ENCODE measurements at regions not wholly inside any gene's neighbourhood (a gene's known extent, or its start where the extent isn't known, plus 50 kb on each side); places are given as distances from the start of the nearest gene placed in this dataset.

- no peak for DNase-seq
Measured at GRCh38 chr4:132910229-132910748, 238.8 kb upstream of the PCDH10 start.

DNA sequence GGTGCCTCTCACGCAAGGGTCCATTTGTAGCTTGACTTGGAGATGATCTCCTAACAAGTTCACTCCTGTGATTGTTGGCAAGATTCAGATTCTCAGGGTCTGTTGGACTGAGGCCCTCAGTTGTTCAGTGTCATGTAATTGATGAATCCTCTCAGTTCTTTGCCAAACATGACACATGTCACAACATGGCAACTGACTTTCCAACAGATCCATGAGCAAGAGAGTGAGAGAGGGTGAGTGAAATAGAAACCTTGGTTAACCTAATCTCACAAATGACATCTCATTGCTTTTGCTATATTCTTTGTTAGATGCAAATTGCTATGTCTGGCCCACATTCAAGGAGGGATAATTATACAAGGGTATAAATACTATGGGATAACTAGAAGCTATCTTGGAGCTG lies 231.0 kb upstream of the PCDH10 start:
- DNase-seq: no peak

- no peak for DNase-seq
Measured at GRCh38 chr4:132923516-132923915, 225.6 kb upstream of the PCDH10 start.

DNA sequence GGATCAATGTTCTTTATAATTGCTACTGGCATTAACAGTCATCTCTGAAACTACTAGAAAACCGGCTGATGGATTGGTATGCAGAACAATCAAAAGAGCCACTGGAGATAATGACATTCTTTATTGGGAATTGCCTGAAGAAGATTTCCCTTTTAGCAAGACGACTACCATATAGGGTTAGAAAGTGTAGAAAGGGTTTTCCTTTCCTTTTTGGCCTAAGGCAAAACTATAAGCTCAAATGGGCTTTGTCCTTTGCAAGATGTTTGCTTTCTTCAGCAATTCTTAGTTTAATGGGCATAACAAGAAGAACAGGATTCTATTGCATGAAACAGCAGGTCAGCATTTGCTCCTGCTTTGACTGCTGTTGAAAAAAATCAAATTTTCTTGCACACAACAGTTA lies 214.2 kb upstream of the PCDH10 start:
- no peak for DNase-seq

GRCh38 chr4:132955146-132955545 lies 193.9 kb upstream of the PCDH10 start:
- no peak for DNase-seq

- no peak for DNase-seq
Measured at GRCh38 chr4:132956962-132957361, 192.1 kb upstream of the PCDH10 start.

- DNase-seq: no peak
Measured at GRCh38 chr4:132958457-132959263, 190.4 kb upstream of the PCDH10 start.

- DNase-seq: no peak
Measured at GRCh38 chr4:132981611-132982010, 167.5 kb upstream of the PCDH10 start.

GRCh38 chr4:132982151-132982550 lies 166.9 kb upstream of the PCDH10 start:
- no peak for DNase-seq

GRCh38 chr4:132991111-132991510 lies 158.0 kb upstream of the PCDH10 start:
- DNase-seq: no peak

DNA sequence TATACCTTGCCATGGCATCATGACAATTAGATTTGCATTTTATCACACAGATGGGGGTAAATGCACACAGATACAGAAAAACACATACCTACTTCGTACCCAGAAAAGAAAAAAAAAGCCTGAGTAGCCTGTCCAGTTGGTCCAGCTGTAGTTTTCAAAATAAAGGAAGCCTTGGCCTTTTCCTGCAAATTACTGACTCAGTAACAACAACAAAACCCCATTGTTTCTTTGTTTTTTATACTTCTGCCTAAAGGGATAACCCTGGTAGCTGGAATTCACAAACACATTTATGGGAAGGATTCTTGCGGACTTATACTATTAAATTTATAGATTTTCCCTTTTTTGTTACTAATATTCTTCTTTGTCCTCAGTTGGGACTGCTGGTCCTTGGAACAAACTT lies 156.4 kb upstream of the PCDH10 start:
- no peak for DNase-seq

DNA sequence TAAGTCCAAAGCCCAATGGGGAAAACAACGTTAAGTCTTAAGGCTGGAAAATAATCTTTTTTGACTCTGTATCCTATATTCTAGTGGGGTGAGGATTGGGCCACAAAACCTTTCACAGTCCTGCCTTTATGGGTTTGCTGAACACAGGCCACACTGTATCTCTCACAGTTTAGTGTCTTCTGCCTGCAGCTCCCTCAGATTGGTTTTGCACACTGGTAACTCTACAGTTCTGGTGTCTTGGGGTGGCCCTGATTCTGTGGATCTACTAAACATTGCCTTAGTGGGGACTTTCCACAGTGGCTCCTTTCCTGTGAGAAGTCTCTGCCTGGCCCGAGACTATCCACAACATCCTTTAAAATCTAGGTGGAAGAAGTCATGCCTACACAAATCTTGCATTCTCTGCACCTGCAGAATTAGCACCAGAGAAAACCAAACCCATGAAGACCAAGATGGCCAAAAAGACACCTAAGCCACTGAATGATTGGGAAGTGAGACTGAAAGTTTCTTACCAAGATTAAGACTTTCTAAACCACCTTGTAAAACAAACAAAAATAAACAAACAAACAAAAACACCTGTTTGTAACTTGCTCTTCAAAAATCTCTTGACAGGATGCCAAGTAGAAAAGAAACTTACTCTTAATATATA lies 150.4 kb upstream of the PCDH10 start:
- no peak for DNase-seq

- no peak for DNase-seq
Measured at GRCh38 chr4:133000012-133000411, 149.1 kb upstream of the PCDH10 start.

DNA sequence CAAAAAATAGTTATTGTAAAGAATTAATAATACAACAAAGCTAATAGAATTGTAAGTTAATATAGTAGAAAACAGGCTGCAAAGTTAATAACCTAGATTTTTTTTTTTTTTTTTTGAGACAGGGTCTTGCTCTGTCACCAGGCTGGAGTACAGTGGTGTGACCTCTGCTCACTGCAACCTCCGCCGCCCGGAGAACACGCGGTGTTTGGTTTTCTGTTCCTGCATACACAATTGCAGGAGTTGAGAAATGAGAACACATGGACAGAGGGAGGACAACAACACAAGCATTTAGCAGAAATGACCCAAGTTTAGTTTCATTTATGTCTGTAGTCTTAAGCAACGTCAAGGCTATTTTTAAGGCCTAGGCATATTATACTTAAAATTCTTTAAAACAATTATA lies 145.9 kb upstream of the PCDH10 start:
- DNase-seq: no peak

DNA sequence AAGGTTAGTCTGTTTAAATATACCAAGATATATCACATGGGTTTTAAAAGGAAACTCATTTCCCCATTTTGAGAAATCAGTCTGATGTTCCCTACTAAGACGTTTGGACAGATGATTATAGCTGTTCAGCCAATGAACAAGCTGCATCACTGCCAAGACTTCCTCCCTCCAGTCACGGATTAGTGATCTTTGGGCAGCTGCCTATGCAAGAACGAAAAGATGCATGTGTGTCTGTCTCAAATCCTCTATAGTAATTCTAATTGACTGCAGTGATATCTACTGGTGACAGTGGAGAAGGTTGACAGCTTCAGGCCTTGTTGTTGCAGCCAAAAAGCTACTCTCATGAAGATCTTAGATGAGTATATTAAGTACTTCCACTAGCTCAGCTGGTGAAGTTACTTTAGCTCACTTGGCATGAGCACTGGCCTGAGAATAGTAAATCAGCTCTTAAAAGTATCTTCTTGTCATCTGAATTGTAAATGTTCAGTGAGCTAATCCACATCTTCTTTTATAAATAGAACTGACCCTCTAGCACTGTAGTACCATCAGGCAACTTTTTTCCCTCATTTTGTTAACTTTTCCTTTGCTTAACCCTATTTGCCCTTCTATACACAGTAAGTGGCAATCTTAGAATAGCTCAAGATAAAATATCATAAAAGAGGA lies 134.5 kb upstream of the PCDH10 start:
- no peak for DNase-seq

GRCh38 chr4:133045288-133045687 lies 103.8 kb upstream of the PCDH10 start:
- no peak for DNase-seq

DNA sequence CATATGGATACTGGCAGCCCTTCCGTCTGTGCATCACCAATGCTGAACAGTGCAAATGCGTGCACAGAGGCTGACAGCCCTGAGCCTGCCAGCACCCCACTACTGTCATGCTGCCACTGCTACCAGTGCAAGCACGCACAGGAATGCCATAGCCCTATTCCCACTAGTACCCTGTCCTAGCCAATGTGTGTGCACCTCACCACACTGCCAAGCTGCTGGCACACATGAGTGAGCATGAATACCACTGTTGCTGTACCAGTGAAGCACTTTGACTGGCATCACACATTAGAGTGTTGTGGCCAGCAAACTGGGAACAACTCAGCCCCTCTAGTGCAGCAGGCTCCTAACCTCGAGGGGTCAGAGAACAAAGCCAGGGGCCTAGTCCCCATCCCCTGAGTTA lies 102.9 kb upstream of the PCDH10 start:
- no peak for DNase-seq

DNA sequence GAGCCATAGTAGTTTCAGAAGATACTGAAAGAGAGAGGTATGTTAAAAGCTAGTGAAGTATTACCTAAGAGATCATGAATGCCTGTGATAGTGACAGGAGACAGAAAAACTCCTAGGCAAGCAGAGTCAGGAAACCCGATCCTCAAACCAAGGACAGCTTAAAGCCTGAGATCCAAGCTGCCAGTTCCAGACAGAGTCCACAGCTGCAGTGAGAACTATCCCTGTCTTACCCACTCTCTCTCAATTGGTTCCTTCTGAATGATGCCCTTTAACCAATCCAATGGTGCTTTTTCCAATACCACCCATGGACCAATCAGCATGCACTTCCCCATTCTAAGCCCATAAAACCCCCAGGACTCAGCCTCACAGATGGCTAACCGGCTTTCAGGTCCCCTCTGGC lies 90.4 kb upstream of the PCDH10 start:
- no peak for DNase-seq

DNA sequence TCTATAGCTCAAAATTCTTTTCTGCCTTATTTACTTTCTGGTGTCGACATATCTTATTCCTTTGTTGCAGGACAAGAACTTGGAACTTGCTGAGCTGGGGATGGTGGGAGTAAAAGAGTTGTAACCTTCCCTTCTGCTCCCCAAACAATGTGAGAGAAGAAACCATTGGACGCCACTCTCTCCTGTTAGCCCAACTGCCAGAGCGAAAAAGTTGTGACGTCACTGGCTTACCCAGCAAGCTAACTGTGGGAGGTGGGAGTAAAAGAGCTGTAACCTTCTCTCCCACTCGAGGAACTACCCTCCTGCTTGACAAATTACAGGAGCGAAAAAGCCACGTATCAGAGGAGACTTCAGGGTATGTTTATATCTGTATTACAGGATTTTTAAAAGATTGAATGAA lies 90.0 kb upstream of the PCDH10 start:
- no peak for DNase-seq

- DNase-seq: no peak
Measured at GRCh38 chr4:133062851-133063250, 86.2 kb upstream of the PCDH10 start.

GRCh38 chr4:133068083-133068482 lies 81.0 kb upstream of the PCDH10 start:
- no peak for DNase-seq

DNA sequence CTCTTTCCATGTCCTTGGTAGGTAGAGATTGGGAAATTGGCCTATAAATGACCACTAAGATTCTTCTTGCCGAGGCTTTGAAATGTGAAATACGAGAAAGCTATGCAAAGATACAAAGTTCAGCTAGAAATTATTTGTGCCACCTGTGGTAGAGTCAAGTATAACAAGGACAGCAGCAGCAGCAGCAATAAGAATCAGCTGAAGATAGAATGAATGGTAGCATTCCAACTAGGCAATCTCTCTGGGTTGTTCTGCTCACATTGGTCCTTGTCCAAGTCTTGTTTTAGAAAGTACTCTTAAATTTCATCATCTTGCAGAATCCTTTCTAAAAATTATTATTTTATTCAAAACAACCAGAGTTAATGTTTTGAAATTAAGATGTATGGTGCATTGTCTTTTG lies 67.8 kb upstream of the PCDH10 start:
- no peak for DNase-seq

DNA sequence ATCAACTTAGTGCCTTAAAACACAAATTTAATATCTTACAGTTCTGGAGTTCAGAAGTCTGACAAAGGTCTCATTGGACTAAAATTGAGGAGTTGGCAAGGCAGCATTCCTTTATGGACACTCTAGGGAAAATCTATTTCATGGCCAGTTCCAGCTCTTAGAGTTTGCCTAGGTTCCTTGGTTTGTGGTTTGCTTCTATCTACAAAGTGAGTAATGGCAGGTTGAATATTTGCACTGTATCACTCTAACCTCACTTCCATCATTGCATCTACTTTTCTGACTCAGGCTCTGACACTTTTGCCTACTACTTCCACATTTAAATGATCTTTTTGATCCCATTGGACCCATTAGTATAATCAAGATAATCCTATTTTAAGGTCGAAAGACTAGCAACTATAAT lies 64.7 kb upstream of the PCDH10 start:
- DNase-seq: no peak

DNA sequence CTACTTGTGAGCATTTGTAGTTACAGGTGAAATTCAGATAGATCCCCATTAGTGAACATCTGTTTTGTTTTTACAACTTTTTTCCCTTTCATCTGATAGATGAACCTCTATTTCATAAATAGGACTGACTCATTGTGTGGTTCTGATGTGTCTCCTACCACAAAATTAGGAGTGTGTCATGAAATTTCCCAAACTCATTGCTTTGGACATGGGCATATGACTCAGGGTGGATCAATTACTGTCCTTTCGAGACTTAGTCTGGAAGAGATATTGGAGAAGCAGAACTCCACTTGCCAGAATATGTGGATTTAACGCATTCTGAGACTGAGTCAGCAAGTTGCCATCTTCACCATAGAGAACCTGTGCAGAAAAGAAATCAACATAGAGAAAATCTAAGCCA lies 53.5 kb upstream of the PCDH10 start:
- no peak for DNase-seq

Measured in COR-L47 (cell line).